Ishikawa (cell line): ENCODE measurements at regions not wholly inside any gene's neighbourhood (a gene's known extent, or its start where the extent isn't known, plus 50 kb on each side); places are given as distances from the start of the nearest gene placed in this dataset.

ENCODE experiments used
- CEBPB ChIP-seq: IDR thresholded peaks from 2 replicates; pipeline ENCODE4 v1.6.1; 2012
- CREB1 ChIP-seq: IDR thresholded peaks from 2 replicates; pipeline ENCODE4 v1.6.1; 2012; ENCODE audit warnings: low read depth
- EGR1 ChIP-seq: IDR thresholded peaks from 2 replicates; pipeline ENCODE4 v1.6.1; 2012
- EP300 ChIP-seq: IDR thresholded peaks from 2 replicates; pipeline ENCODE4 v1.6.1; 2012; ENCODE audit warnings: borderline replicate concordance
- FOXM1 ChIP-seq: IDR thresholded peaks from 2 replicates; pipeline ENCODE4 v1.6.1; 2012; ENCODE audit warnings: low read depth, borderline replicate concordance
- MAX ChIP-seq: IDR thresholded peaks from 2 replicates; pipeline ENCODE4 v1.6.1; 2012
- NFIC ChIP-seq: IDR thresholded peaks from 2 replicates; pipeline ENCODE4 v1.6.1; 2012
- RAD21 ChIP-seq: IDR thresholded peaks from 2 replicates; pipeline ENCODE4 v1.6.1; 2012; ENCODE audit warnings: low read depth
- REST ChIP-seq: IDR thresholded peaks from 2 replicates; pipeline ENCODE4 v1.6.1; 2012; ENCODE audit warnings: low read depth, mild to moderate bottlenecking
- TAF1 ChIP-seq: IDR thresholded peaks from 2 replicates; pipeline ENCODE4 v1.6.1; 2012; ENCODE audit warnings: low read depth, mild to moderate bottlenecking
- TCF12 ChIP-seq: IDR thresholded peaks from 2 replicates; pipeline ENCODE4 v1.6.1; 2012; ENCODE audit warnings: low read depth
- TEAD4 ChIP-seq: IDR thresholded peaks from 2 replicates; pipeline ENCODE4 v1.6.1; 2012
- USF1 ChIP-seq: IDR thresholded peaks from 2 replicates; pipeline ENCODE4 v1.6.1; 2012
- YY1 ChIP-seq: IDR thresholded peaks from 2 replicates; pipeline ENCODE4 v1.6.1; 2012; ENCODE audit warnings: low read depth
- ZBTB7A ChIP-seq: IDR thresholded peaks from 2 replicates; pipeline ENCODE4 v1.6.1; 2012; ENCODE audit warnings: low read depth

GRCh38 chr6:115468272-115469005 lies 592.3 kb downstream of the FRK start:
- TF ChIP-seq YY1 = no peak
- TF ChIP-seq TAF1 = no peak
- no peak for TF ChIP-seq ZBTB7A
- TF ChIP-seq USF1 = no peak
- no peak for TF ChIP-seq EGR1
- TF ChIP-seq CEBPB = no peak
- no peak for TF ChIP-seq TCF12
- TF ChIP-seq TEAD4 = no peak
- no peak for TF ChIP-seq NFIC
- no peak for TF ChIP-seq CREB1
- TF ChIP-seq REST = no peak
- TF ChIP-seq RAD21 = no peak
- TF ChIP-seq FOXM1 = no peak
- TF ChIP-seq MAX = no peak
- TF ChIP-seq EP300 = no peak

- TF ChIP-seq EGR1 (no peak), TAF1 (no peak), TEAD4 (no peak), TCF12 (no peak), YY1 (no peak), REST (no peak), ZBTB7A (no peak)
Observed at GRCh38 chr6:115467726-115468125, 593.0 kb downstream of the FRK start.

- TF ChIP-seq TAF1 = no peak
- no peak for TF ChIP-seq CEBPB
- TF ChIP-seq EP300 = no peak
- no peak for TF ChIP-seq CREB1
Observed at GRCh38 chr6:115460913-115461312, 599.8 kb downstream of the FRK start.

GRCh38 chr6:115456848-115457247 lies 603.8 kb downstream of the FRK start:
- TF ChIP-seq EGR1 (no peak), MAX (no peak), ZBTB7A (no peak), YY1 (no peak), CEBPB (no peak), FOXM1 (no peak), CREB1 (no peak)

GRCh38 chr6:115443825-115444478 lies 616.7 kb downstream of the FRK start:
- no peak for TF ChIP-seq REST
- no peak for TF ChIP-seq USF1
- TF ChIP-seq TEAD4 = no peak
- TF ChIP-seq CREB1 = no peak
- TF ChIP-seq EGR1 = no peak
